MM.1S (cell line): ENCODE measurements at regions not wholly inside any gene's neighbourhood (a gene's known extent, or its start where the extent isn't known, plus 50 kb on each side); places are given as distances from the start of the nearest gene placed in this dataset.

Experiments
- EZH2 ChIP-seq: fragments of 300-600 bp; sonication (generic); optimal IDR thresholded peaks from 2 replicates; pipeline ENCODE3; 2017; ENCODE audit warnings: low read depth, mild to moderate bottlenecking, antibody characterized with exemption, low read length, mixed read lengths
- TF ChIP-seq, protein P1 (sequence below): fragments of 300-600 bp; sonication (generic); IDR thresholded peaks from 2 replicates; pipeline ENCODE4 v1.5.1; 2016; ENCODE audit warnings: antibody characterized with exemption, low read length, mixed read lengths

DNA sequence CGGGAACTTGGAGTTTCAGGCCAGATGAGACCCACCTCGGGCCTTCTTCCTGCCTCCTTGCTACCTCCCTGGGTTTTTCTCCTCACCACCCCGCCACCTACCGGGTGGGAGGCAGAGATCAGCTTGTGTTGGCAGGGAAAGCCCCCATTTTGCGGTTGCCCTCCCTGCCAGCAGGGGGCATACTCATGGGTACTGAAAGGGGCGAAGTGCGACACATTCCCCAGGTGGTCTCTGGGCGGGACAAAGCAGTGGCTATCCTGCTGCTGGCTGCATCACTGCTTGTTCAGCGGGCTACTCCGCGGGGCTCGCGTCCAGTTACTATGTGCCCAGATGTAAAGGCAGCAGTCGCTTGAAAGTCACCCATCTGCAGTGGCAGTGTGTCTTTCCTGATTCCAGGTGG is 330.3 kb downstream of the PDHA2 start:
- TF ChIP-seq, protein P1, sequence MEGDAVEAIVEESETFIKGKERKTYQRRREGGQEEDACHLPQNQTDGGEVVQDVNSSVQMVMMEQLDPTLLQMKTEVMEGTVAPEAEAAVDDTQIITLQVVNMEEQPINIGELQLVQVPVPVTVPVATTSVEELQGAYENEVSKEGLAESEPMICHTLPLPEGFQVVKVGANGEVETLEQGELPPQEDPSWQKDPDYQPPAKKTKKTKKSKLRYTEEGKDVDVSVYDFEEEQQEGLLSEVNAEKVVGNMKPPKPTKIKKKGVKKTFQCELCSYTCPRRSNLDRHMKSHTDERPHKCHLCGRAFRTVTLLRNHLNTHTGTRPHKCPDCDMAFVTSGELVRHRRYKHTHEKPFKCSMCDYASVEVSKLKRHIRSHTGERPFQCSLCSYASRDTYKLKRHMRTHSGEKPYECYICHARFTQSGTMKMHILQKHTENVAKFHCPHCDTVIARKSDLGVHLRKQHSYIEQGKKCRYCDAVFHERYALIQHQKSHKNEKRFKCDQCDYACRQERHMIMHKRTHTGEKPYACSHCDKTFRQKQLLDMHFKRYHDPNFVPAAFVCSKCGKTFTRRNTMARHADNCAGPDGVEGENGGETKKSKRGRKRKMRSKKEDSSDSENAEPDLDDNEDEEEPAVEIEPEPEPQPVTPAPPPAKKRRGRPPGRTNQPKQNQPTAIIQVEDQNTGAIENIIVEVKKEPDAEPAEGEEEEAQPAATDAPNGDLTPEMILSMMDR, result peak; percentile 9; the same call in 1 of the 2 replicates
- TF ChIP-seq EZH2, result no peak
